ENCODE measurements at regions not wholly inside any gene's neighbourhood (a gene's known extent, or its start where the extent isn't known, plus 50 kb on each side); places are given as distances from the start of the nearest gene placed in this dataset.

GRCh38 chr2:150045601-150046000 lies 441.9 kb downstream of the RND3 start:
- H3K27ac ChIP-seq (ENCODE audit: low read length): no peak overlapping the region
- H3K9me3 ChIP-seq (ENCODE audit: control insufficient read depth, insufficient read depth, low read depth, low read length): no peaks in the 10 kb centered on the region
- no peaks in the 10 kb centered on the region for H3K4me1 ChIP-seq (ENCODE audit: control insufficient read depth, insufficient read depth, low read length)
- CTCF ChIA-PET: no interaction called here
- no peaks in the 10 kb centered on the region for H3K36me3 ChIP-seq (ENCODE audit: control insufficient read depth, insufficient read depth, low read length)
- in situ Hi-C loops (cut with HindIII; ENCODE audit: low pct_unique_long_range_greater_than_20kb, low sequenced_read_pairs) (no loop called here), intact Hi-C loops (cut with micrococcal nuclease; ENCODE audit: unreplicated experiment) (no loop called here)
- DNase-seq (ENCODE audit: low read depth, low spot score) (no peak), ATAC-seq (no peak)
- no TSS peak for BruUV-seq (replicated peaks)
- H3K27me3 ChIP-seq (ENCODE audit: control insufficient read depth, insufficient read depth, low read length): no peaks in the 10 kb centered on the region
- POLR2A ChIA-PET: no interaction called here
- H3K4me3 ChIP-seq (ENCODE audit: low read depth in 2 of 2, low read length in 2 of 2): no peak overlapping the region
- TF ChIP-seq, protein P1, sequence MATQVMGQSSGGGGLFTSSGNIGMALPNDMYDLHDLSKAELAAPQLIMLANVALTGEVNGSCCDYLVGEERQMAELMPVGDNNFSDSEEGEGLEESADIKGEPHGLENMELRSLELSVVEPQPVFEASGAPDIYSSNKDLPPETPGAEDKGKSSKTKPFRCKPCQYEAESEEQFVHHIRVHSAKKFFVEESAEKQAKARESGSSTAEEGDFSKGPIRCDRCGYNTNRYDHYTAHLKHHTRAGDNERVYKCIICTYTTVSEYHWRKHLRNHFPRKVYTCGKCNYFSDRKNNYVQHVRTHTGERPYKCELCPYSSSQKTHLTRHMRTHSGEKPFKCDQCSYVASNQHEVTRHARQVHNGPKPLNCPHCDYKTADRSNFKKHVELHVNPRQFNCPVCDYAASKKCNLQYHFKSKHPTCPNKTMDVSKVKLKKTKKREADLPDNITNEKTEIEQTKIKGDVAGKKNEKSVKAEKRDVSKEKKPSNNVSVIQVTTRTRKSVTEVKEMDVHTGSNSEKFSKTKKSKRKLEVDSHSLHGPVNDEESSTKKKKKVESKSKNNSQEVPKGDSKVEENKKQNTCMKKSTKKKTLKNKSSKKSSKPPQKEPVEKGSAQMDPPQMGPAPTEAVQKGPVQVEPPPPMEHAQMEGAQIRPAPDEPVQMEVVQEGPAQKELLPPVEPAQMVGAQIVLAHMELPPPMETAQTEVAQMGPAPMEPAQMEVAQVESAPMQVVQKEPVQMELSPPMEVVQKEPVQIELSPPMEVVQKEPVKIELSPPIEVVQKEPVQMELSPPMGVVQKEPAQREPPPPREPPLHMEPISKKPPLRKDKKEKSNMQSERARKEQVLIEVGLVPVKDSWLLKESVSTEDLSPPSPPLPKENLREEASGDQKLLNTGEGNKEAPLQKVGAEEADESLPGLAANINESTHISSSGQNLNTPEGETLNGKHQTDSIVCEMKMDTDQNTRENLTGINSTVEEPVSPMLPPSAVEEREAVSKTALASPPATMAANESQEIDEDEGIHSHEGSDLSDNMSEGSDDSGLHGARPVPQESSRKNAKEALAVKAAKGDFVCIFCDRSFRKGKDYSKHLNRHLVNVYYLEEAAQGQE (IDR thresholded peaks at IDR 0.05; ENCODE audit: insufficient read depth in 1 of 2, low read depth in 2 of 2, low read length in 1 of 2): no peak
- TF ChIP-seq SIN3A (IDR thresholded peaks at IDR 0.05; ENCODE audit: borderline replicate concordance, insufficient read depth, low read depth, low read length) (no peak), CTCF (IDR thresholded peaks at IDR 0.05) (no peak), TCF7L2 (IDR thresholded peaks at IDR 0.05; ENCODE audit: low read depth, low read length) (no peak), POLR2AphosphoS5 (IDR thresholded peaks at IDR 0.05; ENCODE audit: low read depth, low read length) (no peak)

- intact Hi-C loops (cut with micrococcal nuclease; ENCODE audit: unreplicated experiment): no loop called here
- H3K27ac ChIP-seq (ENCODE audit: low read length): no peak overlapping the region
These were observed 444.3 kb downstream of the RND3 start for GRCh38 chr2:150043172-150043500.

More at GRCh38 chr2:150043172-150043500, 444.3 kb downstream of the RND3 start:
- Histone ChIP-seq H3K4me3 (ENCODE audit: low read depth in 2 of 2, low read length in 2 of 2) (no peak overlapping the region), H3K9me3 (ENCODE audit: control insufficient read depth, insufficient read depth, low read depth, low read length) (no peaks in the 10 kb centered on the region), H3K4me1 (ENCODE audit: control insufficient read depth, insufficient read depth, low read length) (no peaks in the 10 kb centered on the region), H3K27me3 (ENCODE audit: control insufficient read depth, insufficient read depth, low read length) (no peaks in the 10 kb centered on the region), H3K36me3 (ENCODE audit: control insufficient read depth, insufficient read depth, low read length) (no peaks in the 10 kb centered on the region)
- DNase-seq (ENCODE audit: low read depth, low spot score) (no peak), ATAC-seq (no peak)
- CTCF ChIA-PET: no interaction called here
- BruUV-seq (replicated peaks): no TSS peak
- POLR2A ChIA-PET: interaction anchor here (0.6 kb wide), 1 partner anchor 133 kb away, joined by 3 read pairs; no protein-coding TSS in a partner anchor
- TF ChIP-seq, protein P1 (IDR thresholded peaks at IDR 0.05; ENCODE audit: insufficient read depth in 1 of 2, low read depth in 2 of 2, low read length in 1 of 2): no peak
- TF ChIP-seq SIN3A (IDR thresholded peaks at IDR 0.05; ENCODE audit: borderline replicate concordance, insufficient read depth, low read depth, low read length): no peak
- no peak for TF ChIP-seq POLR2AphosphoS5 (IDR thresholded peaks at IDR 0.05; ENCODE audit: low read depth, low read length)
- TF ChIP-seq CTCF (IDR thresholded peaks at IDR 0.05): no peak
- no peak for TF ChIP-seq TCF7L2 (IDR thresholded peaks at IDR 0.05; ENCODE audit: low read depth, low read length)
- in situ Hi-C loops (cut with HindIII; ENCODE audit: low pct_unique_long_range_greater_than_20kb, low sequenced_read_pairs): no loop called here
